HG03095 (cell line): ENCODE measurements at regions not wholly inside any gene's neighbourhood (a gene's known extent, or its start where the extent isn't known, plus 50 kb on each side); places are given as distances from the start of the nearest gene placed in this dataset.
"Not testable (repeated sequence)": the region's sequence is repeated elsewhere in the genome, so short reads cannot be mapped to it uniquely, and the experiment has no call there.

Experiments used
- ATAC-seq: cut with Tn5 transposase; IDR thresholded peaks from one replicate; pipeline ENCODE4 v1.9.1; 2021; ENCODE audit warnings: moderate library complexity; ENCODE audit not compliant: unreplicated experiment

DNA sequence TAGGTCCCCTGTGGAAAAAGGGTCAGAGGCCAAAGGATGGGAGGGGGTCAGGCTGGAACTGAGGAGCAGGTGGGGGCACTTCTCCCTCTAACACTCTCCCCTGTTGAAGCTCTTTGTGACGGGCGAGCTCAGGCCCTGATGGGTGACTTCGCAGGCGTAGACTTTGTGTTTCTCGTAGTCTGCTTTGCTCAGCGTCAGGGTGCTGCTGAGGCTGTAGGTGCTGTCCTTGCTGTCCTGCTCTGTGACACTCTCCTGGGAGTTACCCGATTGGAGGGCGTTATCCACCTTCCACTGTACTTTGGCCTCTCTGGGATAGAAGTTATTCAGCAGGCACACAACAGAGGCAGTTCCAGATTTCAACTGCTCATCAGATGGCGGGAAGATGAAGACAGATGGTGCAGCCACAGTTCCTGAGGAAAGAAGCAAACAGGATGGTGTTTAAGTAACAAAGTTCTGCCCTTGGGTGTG lies 165.8 kb downstream of the RPIA start:
- no peak for ATAC-seq

DNA sequence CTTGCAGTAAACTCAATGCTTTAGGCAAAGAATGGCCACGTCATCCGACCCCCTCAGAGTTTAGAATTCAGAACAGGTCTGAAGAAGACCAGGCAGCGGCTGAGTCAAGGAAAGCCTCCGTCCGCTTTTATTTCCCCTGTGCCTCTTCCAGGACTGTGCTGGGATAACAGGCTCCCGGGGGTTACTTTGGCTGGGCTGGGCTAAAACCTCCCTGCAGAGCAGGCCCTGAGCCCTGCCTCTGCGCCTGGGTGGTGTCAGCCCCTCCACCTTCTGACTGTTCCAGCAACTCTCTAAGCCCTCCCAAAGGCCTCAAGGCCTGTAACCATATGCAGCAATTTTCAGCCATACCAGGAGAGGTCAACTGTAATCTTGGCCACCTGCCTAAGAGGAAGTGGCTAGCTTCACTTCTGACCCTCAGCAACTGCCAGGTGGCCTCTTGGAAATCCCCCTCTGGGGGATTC lies 166.5 kb downstream of the RPIA start:
- no peak for ATAC-seq

DNA sequence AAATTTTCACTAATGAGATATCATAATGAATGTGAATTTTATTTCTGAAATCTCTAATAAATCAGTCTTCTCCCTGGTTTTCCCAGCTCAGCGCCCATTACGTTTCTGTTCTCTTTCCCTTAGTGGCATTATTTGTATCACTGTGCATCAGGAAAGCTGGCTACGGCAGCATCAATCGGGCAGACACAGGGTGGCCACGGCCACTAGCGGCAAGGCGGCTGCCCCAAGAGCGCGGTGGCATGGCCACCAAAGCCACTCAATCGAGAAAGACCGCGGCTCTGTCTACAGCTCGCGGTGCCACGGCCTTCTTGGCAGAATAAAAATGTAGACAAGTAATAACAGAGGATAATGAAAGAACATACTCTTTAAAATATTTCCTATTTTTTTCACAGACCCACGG lies 168.0 kb downstream of the RPIA start:
- ATAC-seq: no peak

DNA sequence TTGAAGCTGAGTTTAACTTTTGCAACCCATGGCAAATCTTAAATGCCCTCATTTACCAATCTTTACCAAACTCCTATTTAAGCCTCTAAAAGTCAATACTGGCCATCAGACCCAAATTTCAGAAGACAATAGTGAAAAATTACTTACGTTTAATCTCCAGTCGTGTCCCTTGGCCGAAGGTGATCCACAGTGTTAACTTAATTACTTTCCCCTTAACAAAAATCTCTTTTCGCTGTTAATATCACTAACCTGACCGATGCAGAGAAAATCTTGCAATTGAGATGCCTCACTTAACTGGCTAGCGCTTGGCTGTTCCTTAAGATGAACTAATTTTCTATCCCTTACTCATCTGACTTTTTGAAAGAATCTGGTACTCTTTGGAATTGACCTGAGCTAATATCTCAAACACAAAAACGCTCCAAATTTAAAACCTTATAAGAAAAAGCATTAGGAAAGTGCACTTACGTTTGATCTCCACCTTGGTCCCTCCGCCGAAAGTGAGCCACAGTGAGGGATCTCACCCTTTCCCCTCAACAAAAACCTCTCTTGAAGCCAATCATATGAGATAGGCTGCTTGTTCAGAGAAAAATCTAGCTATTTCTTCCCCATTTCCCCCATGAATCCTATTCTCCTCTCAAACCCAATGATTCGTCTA lies 169.1 kb downstream of the RPIA start:
- no peak for ATAC-seq

DNA sequence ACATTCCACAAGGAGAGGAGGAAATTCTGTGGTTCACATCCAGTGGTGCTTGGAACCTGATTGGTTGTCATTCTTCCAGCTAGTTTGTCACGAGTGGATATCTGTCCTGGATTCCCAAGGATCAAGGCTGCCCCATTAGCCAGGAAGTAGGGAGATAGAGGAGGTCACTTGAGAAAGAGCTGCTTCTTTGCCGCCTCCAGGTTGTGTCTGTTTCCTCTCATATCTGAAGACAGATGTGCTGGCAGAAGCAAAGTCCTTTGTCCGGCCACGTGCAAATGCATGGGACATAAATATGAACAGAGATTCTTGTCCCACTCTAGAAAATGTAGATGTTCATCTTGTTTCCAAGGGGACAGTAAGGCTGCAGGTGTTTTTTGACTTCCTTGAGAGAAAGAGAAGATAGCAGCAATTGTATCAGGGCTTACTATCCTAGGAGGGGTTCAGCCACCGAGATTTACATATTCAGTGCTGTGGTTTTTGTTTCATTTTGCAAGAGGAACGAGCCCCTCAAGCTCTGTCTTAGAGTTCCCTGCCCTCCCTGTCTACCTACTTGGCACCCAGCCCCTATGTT lies 174.4 kb downstream of the RPIA start:
- ATAC-seq: peak; percentile 52

DNA sequence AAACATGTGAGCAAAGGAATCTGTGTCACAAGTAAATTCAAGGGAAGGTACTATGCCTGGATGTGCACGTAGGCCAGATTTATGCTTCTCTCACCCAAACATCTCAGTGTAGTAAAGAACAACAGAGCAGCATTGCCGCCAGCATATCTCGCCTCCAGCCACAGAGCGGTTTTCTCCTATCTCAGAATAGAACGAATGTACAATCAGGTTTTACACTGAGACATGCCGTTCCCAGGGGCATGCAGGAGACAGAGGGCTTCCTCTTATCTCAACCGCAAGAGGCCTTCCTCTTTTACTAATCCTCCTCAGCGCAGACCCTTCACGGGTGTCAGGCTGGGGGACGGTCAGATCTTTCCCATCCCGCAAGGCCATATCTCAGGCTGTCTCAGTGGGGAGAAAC lies 175.3 kb downstream of the RPIA start:
- no peak for ATAC-seq

DNA sequence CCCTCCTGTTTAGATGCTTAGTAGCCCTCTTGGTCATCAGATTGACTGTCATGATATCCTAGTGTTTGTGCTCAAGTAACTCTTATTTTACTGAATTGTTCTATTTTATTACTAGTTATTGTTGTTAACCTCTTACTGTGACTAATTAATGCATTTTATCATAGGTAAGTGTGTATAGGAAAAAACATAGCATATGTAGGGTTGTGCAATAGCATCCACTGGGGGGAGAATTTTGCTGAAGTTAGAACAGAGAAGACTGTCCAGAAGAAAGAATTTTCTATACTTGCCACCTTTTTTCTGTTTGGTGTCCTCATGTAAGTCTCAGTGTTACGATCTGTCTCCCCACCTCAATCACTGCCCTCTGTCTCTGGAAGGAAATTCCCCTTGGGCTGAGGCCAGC lies 177.4 kb downstream of the RPIA start:
- no peak for ATAC-seq

DNA sequence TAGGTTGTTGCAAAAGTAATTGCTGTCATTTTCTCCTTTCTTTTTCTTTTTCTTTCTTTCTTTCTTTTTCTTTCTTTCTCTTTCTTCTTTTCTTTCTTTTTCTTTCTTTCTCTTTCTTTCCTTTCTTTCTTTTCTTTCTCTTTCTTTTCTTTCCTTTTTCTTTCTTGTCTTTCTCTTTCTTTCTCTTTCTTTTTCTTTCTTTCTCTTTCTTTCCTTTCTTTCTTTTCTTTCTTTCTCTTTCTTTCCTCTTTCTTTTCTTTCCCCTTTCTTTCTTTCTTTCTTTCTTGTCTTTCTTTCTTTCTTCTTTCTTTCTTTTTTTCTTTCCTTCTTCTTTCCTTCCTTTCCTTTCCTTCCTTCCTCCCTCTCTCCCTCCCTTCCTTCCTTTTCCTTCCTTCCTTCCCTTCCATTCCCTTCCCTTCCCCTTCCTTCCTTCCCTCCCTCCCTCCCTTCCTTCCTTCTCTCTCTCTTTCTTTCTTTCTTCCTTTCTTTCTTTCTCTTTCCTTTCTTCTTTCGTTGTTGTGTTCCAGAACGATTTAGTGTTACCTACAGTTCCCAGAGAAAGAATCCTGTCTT lies 178.9 kb downstream of the RPIA start:
- ATAC-seq: no peak

DNA sequence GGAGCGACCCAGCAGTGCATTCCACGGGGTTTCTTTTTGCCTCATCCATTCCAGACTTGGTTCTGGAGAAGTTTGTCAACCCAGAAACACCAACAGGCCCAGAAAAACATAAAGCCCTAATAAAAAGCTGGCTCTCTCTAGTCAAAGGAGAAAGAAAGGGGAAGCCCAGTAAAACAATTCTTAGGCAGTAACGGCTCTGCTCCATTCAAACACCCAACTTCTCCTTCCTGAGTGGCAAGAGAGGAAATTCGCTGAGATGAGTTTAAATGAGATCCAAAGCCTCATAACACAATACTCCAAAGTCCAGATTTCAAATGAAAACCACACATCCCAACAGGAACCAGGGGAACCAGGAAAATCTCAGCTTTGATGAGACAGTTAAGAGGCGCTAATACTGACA lies 179.9 kb downstream of the RPIA start:
- ATAC-seq: no peak

DNA sequence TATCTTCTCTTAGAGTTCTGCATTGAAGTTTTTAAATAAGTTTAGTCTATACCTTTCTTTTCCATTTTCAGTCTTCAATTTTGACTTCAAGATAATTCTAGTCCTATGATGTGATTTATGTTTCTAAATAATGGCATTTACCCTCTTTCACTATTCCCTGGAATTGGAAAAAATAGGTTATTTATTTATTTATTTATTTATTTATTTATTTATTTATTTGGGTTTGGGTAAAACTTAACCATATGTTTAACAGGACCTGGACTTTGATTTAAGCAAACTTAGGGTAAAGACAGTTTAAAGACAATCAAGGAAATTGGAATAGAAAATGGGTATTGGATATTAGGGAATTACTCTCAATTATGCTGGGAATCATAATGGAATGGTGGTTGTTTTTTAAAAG lies 182.1 kb downstream of the RPIA start:
- no peak for ATAC-seq

DNA sequence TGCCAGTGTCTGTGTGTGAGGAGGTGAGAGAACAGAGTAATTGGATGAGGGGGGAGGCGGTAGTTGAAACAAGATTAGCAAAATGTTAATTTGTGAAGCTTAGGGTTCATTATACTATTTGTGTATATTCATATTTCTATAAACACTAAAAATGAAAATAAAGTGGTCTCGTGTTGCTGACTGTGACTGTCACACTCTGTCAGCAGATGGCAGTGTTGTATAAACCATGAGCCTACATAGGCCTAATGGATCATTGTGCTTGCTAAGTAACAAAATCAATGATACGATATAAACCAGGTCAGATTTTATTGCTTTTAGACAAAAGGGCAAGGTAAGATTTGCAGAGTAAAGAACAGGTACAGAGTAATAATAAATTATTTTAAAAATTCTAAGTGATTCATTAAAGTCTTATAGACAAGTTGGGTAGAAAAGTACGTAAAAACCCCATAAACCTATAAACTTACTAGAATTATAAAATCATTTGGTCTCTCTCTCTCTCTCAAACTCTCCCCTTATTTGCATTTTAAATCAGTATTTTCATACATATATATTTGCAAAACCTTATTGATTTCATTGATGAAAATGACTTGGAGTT lies 182.7 kb downstream of the RPIA start:
- ATAC-seq: no peak

DNA sequence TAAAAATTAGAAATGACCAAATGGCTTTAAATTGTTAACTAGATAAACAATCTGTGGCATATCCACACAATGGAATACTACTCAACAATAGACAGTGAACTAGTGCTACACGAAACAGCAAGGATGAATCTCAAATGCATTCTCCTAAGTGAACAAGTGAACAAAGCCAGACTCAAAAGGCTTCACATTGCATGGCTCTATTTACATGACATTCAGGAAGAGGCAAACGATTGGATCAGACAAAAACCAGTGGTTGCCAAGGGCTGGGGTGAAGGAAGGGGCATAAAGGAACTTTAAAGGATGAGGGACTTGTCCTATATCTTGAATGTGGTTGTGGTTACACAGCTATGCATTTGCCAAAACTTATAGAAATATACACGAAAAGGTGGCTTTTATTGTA lies 184.3 kb downstream of the RPIA start:
- ATAC-seq: no peak

DNA sequence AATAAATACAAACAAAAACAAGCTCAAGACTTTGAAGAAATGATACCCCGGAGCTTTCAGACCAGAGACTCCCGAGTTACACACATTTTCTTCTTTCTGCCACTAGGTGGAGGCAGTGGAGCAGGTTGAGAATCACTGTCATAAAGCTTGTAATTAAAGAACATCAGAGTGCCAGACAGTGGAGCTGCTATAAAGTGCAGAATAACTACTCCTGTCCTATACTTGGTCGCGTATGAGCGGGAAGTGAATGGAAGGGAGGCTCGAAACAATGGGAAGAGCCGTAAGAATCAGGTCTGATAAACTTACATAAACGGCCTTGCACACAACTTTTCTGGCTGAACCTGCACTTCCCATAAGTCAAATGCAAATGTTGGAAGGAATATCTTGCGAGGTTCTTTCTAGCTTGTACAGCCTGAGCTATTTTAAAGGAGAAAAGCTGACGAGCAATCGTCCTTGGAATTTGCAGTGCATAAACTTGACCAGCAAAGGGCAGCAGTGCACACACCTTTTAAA lies 189.0 kb downstream of the RPIA start:
- no peak for ATAC-seq

DNA sequence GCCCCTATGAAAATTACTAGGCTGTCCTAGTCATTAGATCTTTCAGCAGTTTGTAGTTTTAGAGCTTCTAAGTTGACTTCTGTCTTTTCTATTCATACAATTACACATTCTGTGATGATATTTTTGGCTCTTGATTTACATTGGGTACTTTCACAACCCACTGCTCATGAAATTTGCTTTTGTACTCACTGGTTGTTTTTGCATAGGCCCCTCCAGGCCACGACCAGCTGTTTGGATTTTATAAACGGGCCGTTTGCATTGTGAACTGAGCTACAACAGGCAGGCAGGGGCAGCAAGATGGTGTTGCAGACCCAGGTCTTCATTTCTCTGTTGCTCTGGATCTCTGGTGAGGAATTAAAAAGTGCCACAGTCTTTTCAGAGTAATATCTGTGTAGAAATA lies 193.8 kb downstream of the RPIA start:
- peak; percentile 70 for ATAC-seq

DNA sequence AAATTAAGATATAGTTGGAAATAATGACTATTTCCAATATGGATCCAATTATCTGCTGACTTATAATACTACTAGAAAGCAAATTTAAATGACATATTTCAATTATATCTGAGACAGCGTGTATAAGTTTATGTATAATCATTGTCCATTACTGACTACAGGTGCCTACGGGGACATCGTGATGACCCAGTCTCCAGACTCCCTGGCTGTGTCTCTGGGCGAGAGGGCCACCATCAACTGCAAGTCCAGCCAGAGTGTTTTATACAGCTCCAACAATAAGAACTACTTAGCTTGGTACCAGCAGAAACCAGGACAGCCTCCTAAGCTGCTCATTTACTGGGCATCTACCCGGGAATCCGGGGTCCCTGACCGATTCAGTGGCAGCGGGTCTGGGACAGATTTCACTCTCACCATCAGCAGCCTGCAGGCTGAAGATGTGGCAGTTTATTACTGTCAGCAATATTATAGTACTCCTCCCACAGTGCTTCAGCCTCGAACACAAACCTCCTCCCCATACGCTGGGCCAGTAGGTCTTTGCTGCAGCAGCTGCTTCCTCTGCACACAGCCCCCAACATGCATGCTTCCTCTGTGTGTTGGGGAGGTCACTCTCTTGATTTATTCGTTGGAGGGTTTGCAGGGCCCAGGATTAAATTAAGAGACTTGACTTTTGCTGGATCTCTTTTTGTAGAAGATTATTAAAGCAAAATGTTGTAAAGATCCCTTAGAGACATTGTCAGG lies 194.4 kb downstream of the RPIA start:
- ATAC-seq: no peak

DNA sequence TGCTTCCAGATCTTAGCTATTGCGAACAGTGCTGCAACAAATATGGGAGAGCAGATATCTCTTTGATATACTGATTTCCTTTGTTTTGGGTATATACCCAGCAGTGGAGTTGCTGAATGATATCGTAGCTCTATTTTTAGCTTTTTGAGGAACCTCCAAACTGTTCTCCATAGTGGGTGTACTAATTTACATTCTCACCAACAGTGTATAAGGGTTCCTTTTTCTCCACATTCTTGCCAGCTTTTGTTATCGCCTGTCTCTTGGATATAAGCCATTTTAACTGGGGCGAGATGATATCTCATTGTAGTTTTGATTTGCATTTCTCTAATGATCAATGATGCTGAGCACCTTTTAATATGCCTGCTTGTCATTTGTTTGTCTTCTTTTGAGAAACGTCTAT lies 196.0 kb downstream of the RPIA start:
- not testable (repeated sequence) for ATAC-seq

DNA sequence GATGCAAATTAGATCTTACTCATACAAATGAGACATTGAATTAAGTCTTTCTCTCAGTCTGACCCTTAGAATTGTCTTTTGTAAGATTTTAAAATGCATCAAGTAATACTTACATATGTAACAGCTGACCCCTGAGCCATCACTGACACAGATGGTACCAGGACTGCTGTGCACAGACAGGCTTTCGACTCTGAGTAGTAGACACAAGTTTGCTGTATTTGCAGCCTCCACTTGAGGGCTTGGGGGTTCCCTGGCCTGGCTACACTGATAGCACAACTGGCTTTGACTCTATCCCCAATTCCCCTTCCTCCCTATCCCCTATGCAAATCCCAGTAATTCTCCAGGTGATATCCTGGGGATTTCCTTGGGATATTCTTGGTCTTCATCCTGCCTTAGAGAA lies 200.7 kb downstream of the RPIA start:
- ATAC-seq: no peak

DNA sequence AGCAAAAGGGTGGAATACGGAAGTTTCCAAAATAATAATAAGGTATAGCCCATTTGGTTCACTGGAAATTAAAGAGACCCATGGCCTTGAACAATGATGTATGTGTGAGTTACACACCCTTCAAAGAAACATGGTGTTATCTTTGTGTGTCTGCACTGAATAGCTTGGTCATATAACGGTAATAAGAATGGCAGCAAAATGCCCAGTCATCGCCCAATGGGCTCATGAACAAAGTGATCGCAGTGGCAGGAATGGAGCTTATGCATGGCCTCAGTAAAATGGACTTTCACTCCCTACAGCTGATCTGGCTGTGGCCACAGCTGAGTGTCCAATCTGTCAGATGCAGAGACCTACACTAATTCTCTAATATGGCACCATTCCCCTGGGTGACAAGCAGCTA lies 201.3 kb downstream of the RPIA start:
- ATAC-seq: no peak

DNA sequence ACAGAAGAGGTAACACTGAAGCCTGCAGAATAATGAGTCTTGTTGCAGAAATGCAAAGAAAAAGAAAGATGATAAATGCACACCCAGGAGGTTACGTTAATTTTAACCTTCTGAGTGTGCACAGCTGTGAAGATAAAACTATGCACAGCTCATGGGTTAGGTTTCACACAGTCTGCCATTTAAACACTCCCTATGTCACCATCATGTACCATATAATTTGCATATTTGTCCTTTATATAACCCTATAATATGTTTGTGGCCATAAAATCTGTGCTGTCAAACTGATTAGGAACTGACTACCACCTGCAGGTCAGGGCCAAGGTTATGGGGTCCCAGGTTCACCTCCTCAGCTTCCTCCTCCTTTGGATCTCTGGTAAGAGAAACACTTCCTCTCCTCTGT lies 205.5 kb downstream of the RPIA start:
- no peak for ATAC-seq

DNA sequence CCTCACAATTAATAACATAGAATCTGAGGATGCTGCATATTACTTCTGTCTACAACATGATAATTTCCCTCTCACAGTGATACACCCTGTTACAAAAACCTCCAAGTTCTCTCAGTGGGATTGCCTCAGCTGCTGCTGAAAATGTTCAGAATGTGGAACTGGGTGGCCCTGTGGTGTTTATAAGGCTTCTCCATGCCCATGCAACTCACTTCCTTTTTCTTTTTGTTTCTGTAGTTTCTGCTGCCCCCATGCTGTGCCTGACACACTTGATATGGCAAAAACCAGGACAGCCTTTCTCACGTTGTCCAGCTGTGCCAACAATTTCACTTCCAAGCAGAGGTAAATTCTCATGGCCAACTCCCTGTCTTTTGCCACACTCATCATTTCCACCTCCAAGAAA lies 206.2 kb downstream of the RPIA start:
- ATAC-seq: no peak

DNA sequence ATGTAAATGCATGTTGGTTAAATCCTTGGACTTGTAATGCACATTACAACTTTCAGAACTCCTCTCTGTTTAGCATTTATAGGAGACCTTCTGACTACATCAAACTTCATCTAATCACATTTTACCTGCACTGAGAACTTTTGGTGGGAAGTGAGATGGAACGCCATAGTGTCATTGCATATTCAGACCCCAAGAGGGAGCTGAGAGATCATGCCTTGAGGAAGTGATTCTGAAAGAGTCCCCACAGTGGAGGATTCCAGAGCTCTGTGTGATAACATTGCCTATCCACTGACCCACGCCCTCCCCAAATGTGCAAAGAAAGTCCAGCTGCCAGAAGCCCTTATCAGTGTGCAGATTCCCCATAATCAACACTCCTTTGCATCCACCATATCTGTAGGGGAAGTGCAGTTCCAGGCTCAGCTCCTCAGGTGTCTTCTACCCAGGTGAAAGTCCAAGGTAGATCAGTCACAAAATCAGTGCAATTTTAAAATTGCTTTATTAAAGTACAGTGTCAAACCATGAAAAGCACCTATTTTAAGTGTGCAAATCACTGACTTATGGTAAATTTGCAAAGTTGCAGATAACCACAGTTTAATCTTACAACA lies 212.4 kb downstream of the RPIA start:
- no peak for ATAC-seq
